ENCODE measurements at regions not wholly inside any gene's neighbourhood (a gene's known extent, or its start where the extent isn't known, plus 50 kb on each side); places are given as distances from the start of the nearest gene placed in this dataset.
"Not testable (repeated sequence)": the region's sequence is repeated elsewhere in the genome, so short reads cannot be mapped to it uniquely, and the experiment has no call there.

GRCh38 chr15:39250460-39251186, 330.3 kb upstream of the THBS1 start:
- DNase-seq (ENCODE audit: low spot score) = no peak

DNA sequence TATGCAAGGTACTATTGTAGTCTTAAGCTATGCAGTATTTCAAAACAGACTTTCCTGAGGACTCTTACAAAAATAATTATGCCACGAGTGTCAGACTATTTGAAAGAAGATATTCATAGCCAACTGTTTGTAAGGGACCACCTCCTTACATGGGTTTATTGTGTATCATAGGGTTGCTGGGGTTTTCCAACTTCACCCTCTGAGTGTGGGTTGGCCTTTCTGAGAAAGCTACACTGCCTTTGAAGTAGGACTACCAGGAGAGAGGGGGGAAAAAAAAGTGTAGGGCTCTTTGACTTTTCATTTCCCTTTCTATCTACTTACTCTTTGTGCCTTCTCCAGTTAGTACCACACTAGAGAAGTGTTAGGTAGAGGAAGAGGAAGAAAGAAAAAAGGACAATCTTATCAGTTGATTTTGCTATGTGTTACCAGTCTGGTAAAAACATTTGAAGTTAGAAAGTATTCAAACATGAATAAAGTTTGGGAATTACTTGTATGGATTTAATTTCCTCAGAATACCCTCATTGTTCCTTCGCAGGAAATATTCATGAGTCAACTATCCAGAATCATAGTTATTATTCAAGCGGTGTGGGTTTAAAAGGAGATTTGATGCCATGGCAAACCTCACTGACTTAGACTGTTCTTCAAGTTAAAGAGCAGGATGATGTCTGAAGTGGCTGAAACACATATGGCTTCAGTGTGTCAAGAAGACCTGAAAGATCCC, 329.3 kb upstream of the THBS1 start:
- no peak for DNase-seq (ENCODE audit: low spot score)

GRCh38 chr15:39252134-39252470, 328.8 kb upstream of the THBS1 start:
- DNase-seq (ENCODE audit: low spot score) = no peak

DNA sequence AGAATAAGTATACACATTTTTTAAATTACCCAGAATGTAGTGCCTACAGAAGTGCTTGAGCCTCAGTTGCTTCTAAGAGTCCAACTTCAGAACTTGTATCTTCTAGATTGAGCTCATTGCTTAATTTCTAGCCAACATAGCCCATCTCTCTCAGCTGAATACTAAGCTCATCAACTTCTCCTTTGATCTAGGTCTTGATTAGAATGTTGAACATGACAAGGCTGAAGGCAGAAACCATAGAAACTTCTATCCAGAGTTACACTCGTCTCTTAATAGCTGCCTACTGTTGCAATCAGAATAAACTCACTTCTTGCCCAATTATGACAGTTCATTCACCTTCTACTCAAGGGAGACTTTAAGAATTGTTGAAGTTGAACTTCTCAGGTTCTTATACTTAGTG, 327.3 kb upstream of the THBS1 start:
- DNase-seq (ENCODE audit: low spot score) = no peak

DNA sequence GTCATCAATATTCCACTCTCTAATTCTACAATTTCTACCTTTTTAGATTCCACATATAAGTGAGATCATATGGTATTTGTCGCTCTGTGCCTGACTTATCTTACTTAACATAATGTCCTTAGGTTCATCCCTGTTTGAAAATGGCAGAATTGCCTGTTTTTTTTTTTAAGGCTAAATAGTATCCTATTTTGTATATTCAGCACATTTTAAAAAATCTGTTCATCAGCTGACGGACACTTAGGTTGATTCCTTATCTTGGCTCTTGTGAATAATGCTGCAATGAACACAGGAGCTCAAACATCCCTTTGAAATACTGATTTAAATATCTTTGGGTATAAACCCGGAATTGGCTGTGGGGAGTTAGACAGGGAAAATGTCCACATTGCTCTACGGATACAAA, 326.7 kb upstream of the THBS1 start:
- DNase-seq (ENCODE audit: low spot score) = no peak

DNA sequence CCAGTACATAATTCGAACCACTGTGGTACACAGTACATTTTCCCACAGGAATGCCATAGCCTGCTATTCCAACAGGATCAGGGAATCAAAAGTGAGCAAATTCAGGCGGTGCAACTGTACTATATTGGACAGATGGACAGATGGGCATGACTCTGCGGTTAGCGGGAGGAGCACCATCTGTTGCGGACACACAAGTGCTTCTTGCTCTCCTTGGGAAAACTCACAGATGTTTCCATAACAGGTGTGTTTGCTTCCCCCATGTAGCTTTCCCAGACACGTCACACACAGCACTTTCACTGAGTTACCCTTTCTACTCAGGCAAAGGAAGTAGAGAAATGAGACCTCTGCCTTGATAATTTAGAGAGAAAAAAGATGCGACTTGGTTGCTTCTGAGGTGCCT, 325.1 kb upstream of the THBS1 start:
- DNase-seq (ENCODE audit: low spot score) = no peak

- no peak for DNase-seq (ENCODE audit: low spot score)
Observed at GRCh38 chr15:39260391-39260790, 320.5 kb upstream of the THBS1 start.

GRCh38 chr15:39260791-39261190, 320.1 kb upstream of the THBS1 start:
- DNase-seq (ENCODE audit: low spot score) = no peak

GRCh38 chr15:39261397-39262183, 319.3 kb upstream of the THBS1 start:
- not testable (repeated sequence) for DNase-seq (ENCODE audit: low spot score)

DNA sequence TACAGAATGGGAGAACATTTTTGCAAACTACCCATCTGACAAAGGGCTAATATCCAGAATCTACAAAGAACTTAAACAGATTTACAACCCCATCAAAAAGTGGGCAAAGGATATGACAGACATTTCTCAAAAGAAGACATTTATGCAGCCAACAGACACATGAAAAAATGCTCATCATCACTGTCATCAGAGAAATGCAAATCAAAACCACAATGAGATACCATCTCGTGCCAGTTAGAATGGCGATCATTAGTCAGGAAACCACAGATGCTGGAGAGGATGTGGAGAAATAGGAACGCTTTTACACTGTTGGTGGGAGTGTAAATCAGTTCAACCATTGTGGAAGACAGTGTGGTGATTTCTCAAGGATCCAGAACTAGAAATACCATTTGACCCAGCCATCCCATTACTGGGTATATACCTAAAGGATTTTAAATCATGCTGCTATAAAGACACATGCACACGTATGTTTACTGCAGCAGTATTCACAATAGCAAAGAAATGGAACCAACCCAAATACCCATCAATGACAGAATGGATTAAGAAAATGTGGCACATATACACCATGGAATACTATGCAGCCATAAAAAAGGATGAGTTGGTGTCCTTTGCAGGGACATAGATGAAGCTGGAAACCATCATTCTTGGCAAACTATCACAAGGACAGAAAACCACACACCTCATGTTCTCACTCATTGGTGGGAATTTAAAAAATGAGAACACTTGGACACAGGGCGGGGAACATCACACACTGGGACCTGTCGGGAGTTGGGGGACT, 317.7 kb upstream of the THBS1 start:
- not testable (repeated sequence) for DNase-seq (ENCODE audit: low spot score)

DNA sequence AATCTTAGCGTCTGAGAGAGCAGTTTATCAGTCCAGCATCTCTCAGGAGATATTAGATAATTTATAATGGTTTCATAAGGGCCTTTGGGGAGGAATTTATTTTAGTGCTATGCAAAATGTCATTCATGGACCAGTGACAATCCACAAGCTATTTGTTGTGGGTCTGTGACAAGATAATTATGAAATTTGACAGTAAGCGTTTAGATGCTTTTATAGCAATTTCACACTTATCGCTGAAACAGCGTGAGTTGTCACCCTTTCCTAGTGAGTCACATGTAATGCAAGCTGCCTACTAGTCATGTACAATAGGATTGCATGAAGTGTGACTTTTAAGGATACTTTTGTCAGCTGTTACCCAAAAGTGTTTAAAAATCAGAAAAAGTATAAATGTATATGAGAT, 315.6 kb upstream of the THBS1 start:
- no peak for DNase-seq (ENCODE audit: low spot score)

GRCh38 chr15:39266890-39267289, 314.0 kb upstream of the THBS1 start:
- DNase-seq (ENCODE audit: low spot score) = no peak

GRCh38 chr15:39267685-39268084, 313.2 kb upstream of the THBS1 start:
- DNase-seq (ENCODE audit: low spot score) = no peak

DNA sequence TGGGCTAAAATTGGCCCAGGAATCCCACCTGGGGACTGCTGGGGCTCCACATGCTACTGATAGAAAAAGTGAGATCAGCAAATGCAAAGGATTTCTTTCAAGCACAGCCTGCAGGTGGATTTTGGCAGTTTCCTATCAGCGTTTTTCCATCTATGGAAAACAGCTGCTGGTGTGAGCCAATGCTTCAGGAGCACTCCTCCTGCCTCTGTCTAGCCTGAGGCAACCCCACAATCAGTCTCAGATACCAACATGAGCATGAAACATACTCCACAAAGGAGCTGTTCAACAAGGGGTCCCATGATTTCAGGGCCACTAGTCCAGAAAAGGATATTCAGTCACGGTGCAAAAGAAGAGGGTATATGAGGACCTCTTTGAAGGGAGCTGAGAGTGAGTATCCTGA, 311.5 kb upstream of the THBS1 start:
- DNase-seq (ENCODE audit: low spot score) = no peak

DNA sequence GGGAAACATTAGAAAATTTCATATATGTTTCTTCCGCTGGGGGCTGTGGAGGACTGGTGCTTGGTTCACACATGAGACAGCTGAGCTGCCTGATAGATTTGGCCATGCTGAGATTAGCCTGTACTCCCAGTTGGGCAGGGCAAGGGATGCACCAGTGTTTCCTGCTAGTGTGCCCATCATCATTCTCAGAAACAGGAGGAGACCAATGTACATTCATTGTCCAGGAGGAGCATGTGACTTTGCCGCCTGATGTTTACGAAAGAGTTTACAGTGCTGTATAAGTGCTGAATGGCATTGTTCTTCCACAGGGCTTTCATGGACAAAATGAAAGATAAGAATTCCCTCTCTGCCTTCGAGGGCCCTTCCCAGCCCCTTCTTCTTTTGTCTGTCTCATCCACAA, 311.1 kb upstream of the THBS1 start:
- DNase-seq (ENCODE audit: low spot score) = no peak

DNA sequence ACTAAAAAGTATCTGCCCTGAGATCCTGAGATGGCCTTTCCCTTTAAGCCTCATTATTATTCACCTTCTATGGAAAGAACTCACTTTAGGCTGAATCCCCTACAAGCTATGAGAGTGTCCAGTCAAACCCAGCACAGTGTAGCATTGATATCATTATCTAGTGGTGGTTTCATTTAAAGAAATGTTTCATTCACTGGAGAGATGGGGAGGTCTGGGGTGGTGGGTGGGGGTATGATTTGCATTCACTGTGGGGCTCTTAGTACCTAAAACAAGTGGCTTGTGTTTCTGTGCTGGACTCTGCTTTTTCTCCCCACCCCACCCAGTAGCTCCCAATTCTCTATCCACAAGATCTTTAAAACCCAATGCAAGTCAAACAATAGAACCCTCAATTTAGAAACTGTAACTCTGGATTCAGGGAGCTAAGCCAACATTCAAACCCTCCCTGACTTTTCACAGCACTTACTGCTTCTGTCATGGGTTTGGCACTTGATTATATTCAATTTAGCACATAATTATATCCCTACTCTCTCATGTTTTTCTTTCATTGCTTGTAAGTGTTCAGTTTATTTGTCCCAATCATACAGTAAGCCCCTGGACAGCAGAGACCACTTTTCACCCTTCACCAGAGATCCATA, 310.5 kb upstream of the THBS1 start:
- no peak for DNase-seq (ENCODE audit: low spot score)

- no peak for DNase-seq (ENCODE audit: low spot score)
Observed at GRCh38 chr15:39270934-39271333, 309.9 kb upstream of the THBS1 start.

DNA sequence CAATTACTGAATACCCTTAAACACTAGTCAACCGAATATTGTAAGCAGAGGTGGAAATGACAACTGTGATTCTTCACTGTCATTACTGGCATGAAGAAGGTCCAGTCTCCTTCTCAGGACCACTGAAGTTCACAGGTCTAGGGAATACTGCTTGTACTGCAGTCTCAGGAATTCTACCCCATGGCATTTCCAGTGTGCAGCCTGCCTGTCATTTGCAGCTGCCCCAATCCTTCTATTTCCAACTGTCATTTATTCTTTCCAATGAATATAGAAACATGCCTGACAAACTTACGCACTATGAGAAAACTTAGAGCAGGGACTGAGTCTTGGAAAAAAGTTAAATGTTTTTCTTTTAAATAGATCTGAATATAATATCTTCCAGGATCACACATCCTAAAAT, 308.0 kb upstream of the THBS1 start:
- DNase-seq (ENCODE audit: low spot score) = no peak

DNA sequence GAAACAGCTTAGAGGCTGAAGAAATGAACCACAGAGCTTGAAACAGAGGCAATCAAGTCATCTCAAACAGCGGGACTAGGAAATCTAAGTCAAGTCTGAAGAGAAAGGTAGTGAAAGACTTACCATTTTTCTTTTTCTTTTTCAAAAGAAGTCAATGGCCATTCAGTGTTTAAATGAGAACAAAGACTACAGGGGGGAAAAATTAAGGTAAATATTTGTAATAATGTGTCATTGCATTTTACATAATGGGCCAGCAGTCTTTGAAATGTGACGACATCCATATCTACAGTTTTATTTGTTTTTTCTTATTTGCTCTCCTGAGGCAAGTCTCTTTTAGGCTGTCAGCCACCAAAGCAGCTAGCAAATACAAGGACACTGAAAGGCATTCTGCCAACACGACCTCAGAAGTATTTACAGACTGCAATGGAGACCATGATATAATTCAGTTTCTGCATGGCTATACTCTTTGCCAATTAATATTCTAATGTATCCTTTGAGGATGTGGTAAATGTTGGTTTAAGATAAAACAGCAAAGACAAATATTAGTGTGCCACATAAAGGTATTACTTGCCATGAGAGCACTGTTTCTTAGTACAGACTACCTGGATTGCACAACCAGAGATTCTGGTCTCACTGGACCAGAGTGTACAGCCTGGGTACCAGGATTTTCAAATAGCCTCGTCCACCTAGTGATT, 307.0 kb upstream of the THBS1 start:
- no peak for DNase-seq (ENCODE audit: low spot score)

GRCh38 chr15:39275066-39275465, 305.8 kb upstream of the THBS1 start:
- no peak for DNase-seq (ENCODE audit: low spot score)

DNA sequence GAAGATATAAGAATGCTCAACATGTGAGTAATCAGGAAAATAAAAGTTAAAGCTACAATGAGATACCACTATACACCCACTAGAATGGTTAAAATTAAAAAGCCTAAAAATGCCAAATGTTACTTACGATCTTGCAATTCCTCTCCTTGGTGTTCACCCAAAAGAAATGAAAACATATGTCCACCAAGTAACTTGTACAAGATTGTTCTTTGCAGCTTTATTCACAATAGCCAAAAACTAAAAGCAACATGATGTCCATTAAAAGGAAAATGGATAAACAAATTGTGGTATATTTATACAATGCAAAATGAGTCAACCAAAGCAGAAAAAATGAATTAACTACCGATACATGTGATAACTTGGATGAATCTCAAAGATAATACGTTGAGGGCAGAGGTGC, 301.6 kb upstream of the THBS1 start:
- DNase-seq (ENCODE audit: low spot score) = no peak
